ENCODE measurements at regions not wholly inside any gene's neighbourhood (a gene's known extent, or its start where the extent isn't known, plus 50 kb on each side); places are given as distances from the start of the nearest gene placed in this dataset.

- DNase-seq, result no peak
Observed at GRCh38 chr13:58528351-58528750, 896.8 kb downstream of the PCDH17 start.

GRCh38 chr13:58531614-58532013 is 900.1 kb downstream of the PCDH17 start:
- DNase-seq, result no peak

GRCh38 chr13:58542530-58542929 is 911.0 kb downstream of the PCDH17 start:
- DNase-seq, result no peak

GRCh38 chr13:58547419-58547818 is 915.9 kb downstream of the PCDH17 start:
- no peak for DNase-seq

GRCh38 chr13:58566176-58566575 is 934.6 kb downstream of the PCDH17 start:
- no peak for DNase-seq

GRCh38 chr13:58573743-58574142 is 942.2 kb downstream of the PCDH17 start:
- no peak for DNase-seq

GRCh38 chr13:58574791-58575190 is 943.2 kb downstream of the PCDH17 start:
- no peak for DNase-seq

GRCh38 chr13:58579468-58579867 is 947.9 kb downstream of the PCDH17 start:
- no peak for DNase-seq

- DNase-seq, result no peak
Observed at GRCh38 chr13:58583966-58584365, 952.4 kb downstream of the PCDH17 start.

- DNase-seq, result no peak
Observed at GRCh38 chr13:58584610-58585009, 953.1 kb downstream of the PCDH17 start.

- DNase-seq, result no peak
Observed at GRCh38 chr13:58587183-58587582, 955.6 kb downstream of the PCDH17 start.

- DNase-seq, result no peak
Observed at GRCh38 chr13:58592052-58592451, 960.5 kb downstream of the PCDH17 start.

- DNase-seq, result no peak
Observed at GRCh38 chr13:58592786-58593185, 961.2 kb downstream of the PCDH17 start.

- DNase-seq, result no peak
Observed at GRCh38 chr13:58594747-58595600, 963.4 kb downstream of the PCDH17 start.

- no peak for DNase-seq
Observed at GRCh38 chr13:58597552-58597951, 966.0 kb downstream of the PCDH17 start.

GRCh38 chr13:58598241-58598640 is 966.7 kb downstream of the PCDH17 start:
- no peak for DNase-seq

- no peak for DNase-seq
Observed at GRCh38 chr13:58611117-58611516, 979.6 kb downstream of the PCDH17 start.

- DNase-seq, result no peak
Observed at GRCh38 chr13:58617880-58618665, 986.5 kb downstream of the PCDH17 start.

GRCh38 chr13:58619396-58620113 is 988.0 kb downstream of the PCDH17 start:
- DNase-seq, result no peak

GRCh38 chr13:58620176-58620575 is 988.6 kb downstream of the PCDH17 start:
- DNase-seq, result no peak

- DNase-seq, result no peak
Observed at GRCh38 chr13:58625703-58626389, 994.3 kb downstream of the PCDH17 start.

- no peak for DNase-seq
Observed at GRCh38 chr13:58630794-58631193, 999.2 kb downstream of the PCDH17 start.

GRCh38 chr13:58633226-58633625 is 1001.7 kb downstream of the PCDH17 start:
- no peak for DNase-seq
